T47D (cell line): ENCODE measurements at regions not wholly inside any gene's neighbourhood (a gene's known extent, or its start where the extent isn't known, plus 50 kb on each side); places are given as distances from the start of the nearest gene placed in this dataset.
A peak's percentile ranks its signal among the peaks of the same experiment; 100 is the strongest.
"Not testable (repeated sequence)": the region's sequence is repeated elsewhere in the genome, so short reads cannot be mapped to it uniquely, and the experiment has no call there.

ENCODE experiments used
- DNase-seq, 2 experiments: peaks; one replicate each; pipeline versions ENCODE4 v3.0.0 to v3.0.0-alpha.2; 2011 to 2012; ENCODE audit warnings: low read depth in 1 of 2, low spot score in 1 of 2
- JUND ChIP-seq: IDR thresholded peaks from 2 replicates; pipeline ENCODE4 v1.6.1; 2012; ENCODE audit warnings: low read depth
- in situ Hi-C: cut with HindIII; loops from 2 replicates; pipeline ENCODE4 v1.10.0; 2016; ENCODE audit warnings: low sequenced_read_pairs, low pct_unique_long_range_greater_than_20kb

GRCh38 chr2:16185801-16186272, 245.5 kb downstream of the MYCN start:
- no peak for TF ChIP-seq JUND
- DNase-seq: no peak
- in situ Hi-C loops: no loop called here

- TF ChIP-seq JUND: no peak
- DNase-seq: no peak
- in situ Hi-C loops: no loop called here
These were observed 244.8 kb downstream of the MYCN start for GRCh38 chr2:16184945-16185660.

GRCh38 chr2:16184341-16184890, 244.1 kb downstream of the MYCN start:
- in situ Hi-C loops: no loop called here
- no peak for DNase-seq
- no peak for TF ChIP-seq JUND

GRCh38 chr2:16183345-16183744, 243.0 kb downstream of the MYCN start:
- in situ Hi-C loops: no loop called here
- no peak for DNase-seq
- no peak for TF ChIP-seq JUND

- in situ Hi-C loops: no loop called here
- DNase-seq: no peak
- TF ChIP-seq JUND: no peak
These were observed 242.5 kb downstream of the MYCN start for GRCh38 chr2:16182841-16183240.

- in situ Hi-C loops, DNase-seq: not testable (repeated sequence)
These were observed 242.0 kb downstream of the MYCN start for GRCh38 chr2:16182311-16182815.

GRCh38 chr2:16181741-16182090, 241.4 kb downstream of the MYCN start:
- no peak for TF ChIP-seq JUND
- no peak for DNase-seq
- in situ Hi-C loops: no loop called here

GRCh38 chr2:16181062-16181740, 240.9 kb downstream of the MYCN start:
- no peak for TF ChIP-seq JUND
- DNase-seq: peak in 1 of 2 experiments; percentile 32
- in situ Hi-C loops: no loop called here

- no peak for DNase-seq
- TF ChIP-seq JUND: no peak
- in situ Hi-C loops: no loop called here
These were observed 240.3 kb downstream of the MYCN start for GRCh38 chr2:16180631-16181030.

- no peak for DNase-seq
- in situ Hi-C loops: no loop called here
- no peak for TF ChIP-seq JUND
These were observed 239.5 kb downstream of the MYCN start for GRCh38 chr2:16179701-16180416.

- TF ChIP-seq JUND: no peak
- DNase-seq: no peak
- in situ Hi-C loops: no loop called here
These were observed 238.3 kb downstream of the MYCN start for GRCh38 chr2:16178551-16179130.

- no peak for DNase-seq
- no peak for TF ChIP-seq JUND
- in situ Hi-C loops: no loop called here
These were observed 237.4 kb downstream of the MYCN start for GRCh38 chr2:16177671-16178180.
